ENCODE measurements at regions not wholly inside any gene's neighbourhood (a gene's known extent, or its start where the extent isn't known, plus 50 kb on each side); places are given as distances from the start of the nearest gene placed in this dataset.

- TF ChIP-seq GABPA (IDR thresholded peaks at IDR 0.05; ENCODE audit: low read depth), result no peak
- TF ChIP-seq REST (IDR thresholded peaks at IDR 0.05; ENCODE audit: insufficient replicate concordance, low read depth), result no peak
- TF ChIP-seq POLR2AphosphoS5 (IDR thresholded peaks at IDR 0.05; ENCODE audit: low read depth), result no peak
- TF ChIP-seq, protein P1, sequence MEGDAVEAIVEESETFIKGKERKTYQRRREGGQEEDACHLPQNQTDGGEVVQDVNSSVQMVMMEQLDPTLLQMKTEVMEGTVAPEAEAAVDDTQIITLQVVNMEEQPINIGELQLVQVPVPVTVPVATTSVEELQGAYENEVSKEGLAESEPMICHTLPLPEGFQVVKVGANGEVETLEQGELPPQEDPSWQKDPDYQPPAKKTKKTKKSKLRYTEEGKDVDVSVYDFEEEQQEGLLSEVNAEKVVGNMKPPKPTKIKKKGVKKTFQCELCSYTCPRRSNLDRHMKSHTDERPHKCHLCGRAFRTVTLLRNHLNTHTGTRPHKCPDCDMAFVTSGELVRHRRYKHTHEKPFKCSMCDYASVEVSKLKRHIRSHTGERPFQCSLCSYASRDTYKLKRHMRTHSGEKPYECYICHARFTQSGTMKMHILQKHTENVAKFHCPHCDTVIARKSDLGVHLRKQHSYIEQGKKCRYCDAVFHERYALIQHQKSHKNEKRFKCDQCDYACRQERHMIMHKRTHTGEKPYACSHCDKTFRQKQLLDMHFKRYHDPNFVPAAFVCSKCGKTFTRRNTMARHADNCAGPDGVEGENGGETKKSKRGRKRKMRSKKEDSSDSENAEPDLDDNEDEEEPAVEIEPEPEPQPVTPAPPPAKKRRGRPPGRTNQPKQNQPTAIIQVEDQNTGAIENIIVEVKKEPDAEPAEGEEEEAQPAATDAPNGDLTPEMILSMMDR (IDR thresholded peaks at IDR 0.05; ENCODE audit: insufficient read depth, low read length), result no peak
- no peak for TF ChIP-seq SPI1 (IDR thresholded peaks at IDR 0.05; ENCODE audit: borderline replicate concordance, low read depth)
- DNase-seq (ENCODE audit: low read depth in 1 of 2, low spot score in 1 of 2), result no peak
- no peaks in the 10 kb centered on the region for H3K27me3 ChIP-seq (ENCODE audit: insufficient read depth, poor library complexity, severe bottlenecking)
- H3K27ac ChIP-seq (replicated peaks), result no peak overlapping the region
- H3K4me3 ChIP-seq (replicated peaks; ENCODE audit: insufficient read depth, low read length), result no peak overlapping the region
These were observed 305.4 kb upstream of the CELF2 start for GRCh38 chr10:10712155-10712704.

GRCh38 chr10:10714327-10714726, 303.3 kb upstream of the CELF2 start:
- Histone ChIP-seq H3K4me3 (replicated peaks; ENCODE audit: insufficient read depth, low read length) (no peak overlapping the region), H3K27ac (replicated peaks) (no peak overlapping the region), H3K27me3 (ENCODE audit: insufficient read depth, poor library complexity, severe bottlenecking) (no peaks in the 10 kb centered on the region)
- DNase-seq (ENCODE audit: low read depth in 1 of 2, low spot score in 1 of 2), result no peak
- TF ChIP-seq, protein P1 (IDR thresholded peaks at IDR 0.05; ENCODE audit: insufficient read depth, low read length), result no peak
- TF ChIP-seq REST (IDR thresholded peaks at IDR 0.05; ENCODE audit: insufficient replicate concordance, low read depth) (no peak), GABPA (IDR thresholded peaks at IDR 0.05; ENCODE audit: low read depth) (no peak)

DNA sequence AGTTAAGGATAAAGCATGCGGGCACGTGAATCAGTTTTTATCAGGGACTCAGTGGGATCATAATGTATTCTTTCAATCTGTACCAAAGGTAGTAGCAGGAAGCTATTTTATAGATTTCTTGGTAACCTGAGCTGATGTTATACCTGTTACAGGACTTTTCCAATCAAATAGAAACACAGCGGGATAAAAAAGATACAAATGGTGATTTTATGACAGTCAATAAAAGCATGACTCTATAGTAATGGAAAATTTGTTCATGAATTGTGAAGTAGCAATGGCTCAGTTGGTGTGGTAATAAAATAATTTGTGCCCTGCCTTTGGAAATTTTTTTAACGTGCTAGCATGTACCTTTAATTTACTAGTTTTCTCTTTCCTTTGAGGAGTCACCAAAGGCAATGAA, 300.7 kb upstream of the CELF2 start:
- Histone ChIP-seq H3K27me3 (ENCODE audit: insufficient read depth, poor library complexity, severe bottlenecking) (no peaks in the 10 kb centered on the region), H3K4me3 (replicated peaks; ENCODE audit: insufficient read depth, low read length) (no peak overlapping the region), H3K27ac (replicated peaks) (no peak overlapping the region)
- TF ChIP-seq POLR2AphosphoS5 (IDR thresholded peaks at IDR 0.05; ENCODE audit: low read depth), result no peak
- DNase-seq (ENCODE audit: low read depth in 1 of 2, low spot score in 1 of 2), result no peak

- TF ChIP-seq, protein P1 (IDR thresholded peaks at IDR 0.05; ENCODE audit: insufficient read depth, low read length), result no peak
- H3K27me3 ChIP-seq (ENCODE audit: insufficient read depth, poor library complexity, severe bottlenecking), result no peaks in the 10 kb centered on the region
- H3K27ac ChIP-seq (replicated peaks), result no peak overlapping the region
- H3K4me3 ChIP-seq (replicated peaks; ENCODE audit: insufficient read depth, low read length), result no peak overlapping the region
- DNase-seq (ENCODE audit: low read depth in 1 of 2, low spot score in 1 of 2), result no peak
These were observed 295.2 kb upstream of the CELF2 start for GRCh38 chr10:10722422-10722821.

Data from HL-60 (cell line).